GM13977 (cell line): ENCODE measurements at regions not wholly inside any gene's neighbourhood (a gene's known extent, or its start where the extent isn't known, plus 50 kb on each side); places are given as distances from the start of the nearest gene placed in this dataset.

Experiments
- DNase-seq: peaks from one replicate; pipeline ENCODE4 v3.0.0; 2012; ENCODE audit warnings: low spot score
- CTCF ChIP-seq: IDR thresholded peaks from 2 replicates; pipeline ENCODE4 v1.5.1; 2012; ENCODE audit warnings: mild to moderate bottlenecking, control low read depth; ENCODE audit not compliant: insufficient read depth; ENCODE audit errors: extremely low read depth, missing control alignments
- in situ Hi-C: fragments of 300-500 bp; cut with MboI; formaldehyde crosslinking; loops from one replicate; pipeline ENCODE4 v1.12.0; 2022; ENCODE audit warnings: low sequenced_read_pairs, low pct_unique_long_range_greater_than_20kb, mixed read lengths, inconsistent platforms; ENCODE audit not compliant: unreplicated experiment

- DNase-seq, result no peak
- in situ Hi-C loops, result no loop called here
- TF ChIP-seq CTCF, result no peak
Measured at GRCh38 chr2:217006217-217006616, 146.4 kb upstream of the TNP1 start.

GRCh38 chr2:217004656-217005055 is 144.8 kb upstream of the TNP1 start:
- in situ Hi-C loops, result no loop called here
- TF ChIP-seq CTCF, result no peak
- no peak for DNase-seq

GRCh38 chr2:217001740-217002139 is 141.9 kb upstream of the TNP1 start:
- no peak for DNase-seq
- TF ChIP-seq CTCF, result no peak
- in situ Hi-C loops, result no loop called here

GRCh38 chr2:217000406-217000805 is 140.5 kb upstream of the TNP1 start:
- in situ Hi-C loops, result no loop called here
- DNase-seq, result no peak
- peak; percentile 11 for TF ChIP-seq CTCF

- no peak for DNase-seq
- in situ Hi-C loops, result no loop called here
- TF ChIP-seq CTCF, result no peak
Measured at GRCh38 chr2:216996279-216996845, 136.5 kb upstream of the TNP1 start.

- DNase-seq, result no peak
- no peak for TF ChIP-seq CTCF
- in situ Hi-C loops, result no loop called here
Measured at GRCh38 chr2:216994353-216994854, 134.5 kb upstream of the TNP1 start.
